ENCODE measurements at regions not wholly inside any gene's neighbourhood (a gene's known extent, or its start where the extent isn't known, plus 50 kb on each side); places are given as distances from the start of the nearest gene placed in this dataset.
"Not testable (repeated sequence)": the region's sequence is repeated elsewhere in the genome, so short reads cannot be mapped to it uniquely, and the experiment has no call there.

DNA sequence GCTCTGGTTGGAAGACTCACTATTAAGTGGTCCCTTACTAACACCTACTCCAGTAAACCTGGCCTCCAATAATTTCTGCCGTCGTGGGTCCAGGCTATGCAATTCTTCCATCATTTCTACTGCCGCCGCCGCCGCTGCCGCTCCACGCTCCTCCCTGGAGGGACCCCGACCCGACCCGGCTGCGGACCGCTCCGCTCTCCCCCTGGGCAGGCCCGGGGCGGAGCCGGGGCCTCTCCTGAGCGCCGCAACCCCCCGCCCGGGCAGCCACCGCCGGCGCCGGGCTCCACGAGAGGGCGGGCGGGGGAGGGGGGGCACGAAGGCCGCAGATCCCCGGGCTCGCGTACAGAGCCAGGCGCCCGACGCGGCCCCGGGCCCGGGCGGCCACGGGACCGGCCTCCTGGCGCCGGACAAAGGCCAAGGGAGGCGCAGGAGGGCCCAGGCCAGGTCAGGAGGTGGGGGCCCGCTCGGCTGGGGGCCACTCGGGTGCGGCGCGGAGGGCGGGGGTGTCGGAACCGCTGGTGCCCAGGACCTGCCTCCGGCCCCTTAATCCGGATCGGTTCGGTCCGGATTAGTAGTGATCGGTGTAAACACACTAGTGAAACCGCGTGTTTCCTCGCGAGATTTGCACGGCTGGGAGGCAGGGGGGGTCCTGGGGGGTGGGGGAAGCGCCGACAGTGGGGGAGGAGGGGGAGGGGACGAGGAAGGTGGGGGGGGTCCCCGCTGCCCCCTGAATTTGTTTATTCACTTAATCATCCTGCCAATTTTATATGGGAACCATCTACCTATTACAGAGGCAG lies 215.1 kb upstream of the CCL2 start:
- not testable (repeated sequence) for DNase-seq

DNA sequence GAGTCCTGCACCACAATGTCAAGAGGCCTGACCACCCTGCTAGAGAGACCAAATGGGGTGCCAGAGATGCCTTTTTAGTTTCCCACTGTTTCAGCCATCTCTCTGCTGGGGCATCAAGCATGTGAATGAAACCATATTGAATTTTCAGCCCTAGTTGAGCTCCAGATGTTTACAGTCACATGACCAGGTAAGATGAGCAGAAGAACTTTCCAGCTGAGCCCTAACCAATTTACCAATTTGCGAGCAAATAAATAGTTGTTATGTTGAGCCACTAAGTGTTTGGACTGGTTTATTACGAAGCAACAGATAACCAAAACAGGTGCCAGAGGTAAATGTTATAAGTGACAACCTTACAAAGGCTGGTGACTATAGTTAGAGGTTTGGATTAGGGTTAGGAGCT lies 209.1 kb upstream of the CCL2 start:
- no peak for DNase-seq

DNA sequence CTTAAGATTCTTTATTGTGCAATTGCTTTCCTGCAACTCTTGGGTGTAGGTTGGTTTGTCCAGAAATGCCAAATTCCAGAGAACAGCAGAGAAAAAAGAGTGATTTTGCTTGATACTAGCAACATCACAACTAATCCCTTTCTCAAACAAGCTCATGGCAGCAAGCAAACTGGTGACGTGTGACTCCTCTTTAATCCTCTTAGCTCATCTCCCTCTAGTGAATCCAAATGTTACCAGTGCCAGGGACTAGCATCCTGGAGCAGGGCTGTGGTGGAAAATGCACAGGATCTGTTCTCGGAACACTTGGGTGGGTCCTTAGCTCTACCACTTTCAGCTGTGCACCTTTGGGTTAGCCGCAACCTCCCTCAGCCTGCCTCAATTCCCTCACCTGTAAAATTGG lies 204.0 kb upstream of the CCL2 start:
- no peak for DNase-seq

DNA sequence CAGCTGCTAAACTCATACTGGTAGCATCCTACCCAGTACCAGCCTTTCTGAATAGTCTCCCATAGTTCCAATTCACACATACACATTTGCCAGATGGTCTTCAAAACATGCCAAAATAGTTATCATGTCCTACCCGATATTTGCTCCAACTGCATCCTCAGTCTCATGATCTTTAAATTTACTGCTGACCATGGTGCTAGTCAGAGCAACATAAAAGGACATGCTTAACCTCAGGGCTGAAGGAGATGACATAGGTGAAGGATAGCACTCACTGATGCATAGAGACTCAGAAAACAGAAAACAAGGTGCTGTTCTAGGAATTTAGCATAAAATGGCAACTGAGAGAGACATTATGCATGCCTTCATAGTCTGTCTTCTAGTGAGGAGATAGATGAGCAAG lies 200.6 kb upstream of the CCL2 start:
- DNase-seq = no peak

DNA sequence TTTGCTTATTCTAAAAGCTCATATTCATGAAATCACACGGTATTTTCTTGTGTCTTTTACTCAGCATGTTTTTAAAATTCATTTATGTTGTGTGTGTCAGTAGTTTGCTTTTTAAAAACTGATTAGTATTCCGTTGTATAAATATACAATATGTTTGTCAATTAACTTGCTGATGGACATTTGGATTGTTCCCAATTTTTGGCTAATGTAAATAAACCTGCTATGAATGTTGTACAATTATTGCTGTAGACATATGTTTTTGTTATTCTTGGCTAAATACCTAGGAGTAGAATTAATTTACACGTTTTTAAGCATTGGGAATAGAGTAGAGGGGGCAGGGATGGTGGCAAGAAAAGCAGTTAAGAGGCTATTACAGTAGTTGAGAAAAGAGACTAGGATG lies 199.5 kb upstream of the CCL2 start:
- DNase-seq = no peak

DNA sequence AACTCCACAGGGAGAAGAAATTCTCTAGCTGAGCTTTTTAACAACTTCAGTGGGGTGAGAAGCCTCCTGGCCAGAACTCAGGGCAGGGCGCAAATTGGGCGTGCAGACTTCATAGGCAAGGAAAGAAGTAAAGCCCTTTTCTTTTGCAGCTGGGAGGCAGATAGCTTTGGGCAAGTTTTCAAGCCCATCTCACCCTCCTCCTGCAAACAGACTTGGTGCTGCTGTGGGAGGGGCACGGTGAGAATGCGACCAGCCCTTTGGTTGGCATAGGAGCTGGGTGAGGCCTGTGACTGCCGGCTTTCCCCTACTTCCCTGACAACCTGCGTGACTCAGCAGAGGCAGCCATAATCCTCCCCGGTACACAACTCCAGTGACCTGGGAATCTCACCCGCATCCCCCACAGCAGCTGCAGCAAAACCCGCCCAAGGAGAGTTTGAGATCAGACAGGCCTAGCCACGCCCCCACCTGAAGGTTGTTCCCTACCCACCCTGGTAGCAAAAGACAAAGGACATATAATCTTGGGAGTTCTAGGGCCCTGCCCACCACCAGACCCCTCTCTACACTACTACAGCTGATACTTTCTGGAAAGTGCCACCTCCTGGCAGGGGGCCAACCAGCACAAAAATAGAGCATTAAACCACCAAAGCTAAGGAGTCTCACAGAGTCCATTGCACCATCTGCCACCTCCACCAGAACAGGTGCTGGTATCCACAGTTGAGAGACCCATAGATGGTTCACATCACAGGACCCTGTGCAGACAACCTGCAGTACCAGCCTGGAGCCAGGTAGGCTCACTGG lies 195.5 kb upstream of the CCL2 start:
- DNase-seq = no peak

DNA sequence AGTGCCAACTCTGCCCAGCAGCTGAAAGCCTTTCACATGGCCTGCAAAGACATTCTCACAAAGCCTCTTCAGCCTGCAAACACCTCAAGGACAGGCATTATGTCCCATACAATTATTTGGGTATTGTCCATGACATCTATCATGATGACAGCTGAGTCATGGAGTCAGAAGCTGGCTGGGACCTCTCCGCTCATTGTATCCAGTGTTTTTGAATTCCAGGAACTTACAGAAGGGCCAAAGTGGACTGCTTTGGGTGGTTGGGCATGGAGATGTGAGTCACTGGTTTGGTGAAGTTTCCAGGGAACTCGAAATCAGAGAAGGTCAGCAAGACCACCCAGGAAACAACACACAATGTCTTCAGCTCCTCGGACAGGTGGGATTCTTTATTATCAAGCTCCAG lies 188.6 kb upstream of the CCL2 start:
- DNase-seq = no peak

DNA sequence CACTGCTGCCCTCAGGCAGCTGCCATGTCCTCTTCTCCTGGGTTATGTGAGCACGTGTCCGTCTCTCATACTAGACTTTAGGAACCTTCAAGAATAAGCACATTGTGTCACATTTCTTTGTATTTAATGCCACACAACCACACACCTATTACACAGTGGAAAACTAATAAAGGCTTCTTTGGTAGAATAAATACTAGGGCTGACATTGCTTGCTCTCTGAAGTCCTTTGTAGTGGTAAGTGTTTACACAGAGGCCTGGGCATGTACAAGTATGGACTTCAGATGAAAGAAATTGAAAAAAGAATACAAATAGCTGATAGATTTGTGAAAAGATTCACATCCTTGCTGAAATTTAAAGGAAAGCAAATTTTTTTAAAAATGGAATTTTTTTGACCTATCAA lies 188.1 kb upstream of the CCL2 start:
- no peak for DNase-seq

DNA sequence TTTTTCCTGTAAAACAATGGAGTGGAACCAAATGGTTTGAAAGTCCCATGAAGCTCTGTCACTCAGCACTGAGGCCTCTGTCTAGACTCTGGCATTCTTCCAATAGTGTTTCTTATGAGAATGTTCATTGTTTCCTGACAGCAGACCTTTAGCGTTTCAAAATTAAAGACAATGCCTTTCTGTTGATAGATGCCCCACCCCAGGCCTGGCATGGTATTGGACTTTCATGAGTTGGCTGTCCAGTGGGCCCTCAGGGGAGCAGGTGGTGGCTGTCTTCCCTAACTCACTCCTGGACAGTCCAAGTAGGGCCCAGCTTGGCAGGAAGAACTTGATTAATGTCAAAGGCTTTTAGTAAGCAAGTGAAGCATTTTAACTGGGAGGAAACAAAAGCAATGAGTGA lies 186.5 kb upstream of the CCL2 start:
- DNase-seq = no peak

DNA sequence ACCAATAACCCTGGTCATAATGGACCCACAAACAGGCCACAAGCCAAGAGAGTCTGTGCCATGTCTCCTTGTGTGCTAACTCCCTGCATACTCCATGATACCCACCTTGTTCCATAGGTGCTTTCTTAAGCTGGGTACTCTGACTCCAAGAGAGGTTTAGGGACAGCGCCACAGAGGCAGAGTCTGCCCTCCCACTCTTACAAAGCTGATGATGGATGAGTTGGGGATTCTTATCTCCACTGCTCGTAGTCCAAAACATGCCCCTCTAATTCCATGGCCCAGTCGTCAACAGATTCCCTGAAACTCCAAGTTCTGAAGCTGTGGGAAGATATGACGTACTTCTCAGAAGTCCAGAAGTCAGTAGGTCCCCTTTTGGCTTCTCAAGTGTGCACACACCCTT lies 184.4 kb upstream of the CCL2 start:
- DNase-seq = no peak

DNA sequence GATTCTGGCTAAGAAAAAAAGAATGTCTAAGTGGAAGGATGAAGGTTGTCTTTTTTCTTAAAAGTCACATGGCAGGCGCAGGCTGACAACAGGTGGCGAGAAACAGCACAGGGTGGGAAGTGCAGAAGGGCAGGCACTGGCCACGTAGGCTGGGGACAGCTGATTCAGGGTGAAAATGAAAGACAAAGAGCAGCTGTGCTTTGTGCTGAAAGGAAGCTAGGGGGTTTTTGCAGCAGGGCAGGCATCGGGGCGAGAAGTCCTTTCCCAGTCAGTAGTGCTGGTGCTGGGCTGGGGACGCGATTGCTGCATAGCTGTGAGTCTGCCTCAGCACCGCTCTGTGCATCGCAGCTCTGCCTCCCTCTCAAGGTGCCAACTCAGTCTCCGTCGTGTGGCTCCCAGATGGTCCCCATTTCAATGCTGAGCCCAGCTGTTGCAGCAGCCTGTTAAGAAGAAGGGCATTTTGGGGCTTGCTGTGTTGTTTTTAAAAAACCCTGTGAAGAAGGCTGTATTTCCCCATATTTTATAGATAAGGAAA lies 183.1 kb upstream of the CCL2 start:
- no peak for DNase-seq

DNA sequence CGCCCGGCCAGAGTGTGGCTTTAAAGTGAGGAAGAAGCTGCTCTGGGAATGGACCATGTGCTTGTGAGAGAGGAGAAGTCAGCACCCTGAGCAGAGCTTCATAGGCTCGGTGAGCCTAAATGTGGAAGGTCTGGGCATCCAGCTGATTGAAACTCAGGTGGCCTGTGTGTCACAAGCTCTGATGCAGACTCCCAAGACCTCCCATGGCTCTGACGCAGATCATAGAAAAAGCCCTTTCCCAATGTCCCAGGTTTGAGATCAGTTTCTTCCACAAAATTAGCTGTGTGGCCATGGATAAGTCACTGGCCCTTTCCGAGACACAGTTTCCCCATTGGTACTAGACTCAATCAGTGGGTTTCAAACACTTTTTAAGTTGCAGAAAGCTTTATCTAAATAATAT lies 180.0 kb upstream of the CCL2 start:
- no peak for DNase-seq

DNA sequence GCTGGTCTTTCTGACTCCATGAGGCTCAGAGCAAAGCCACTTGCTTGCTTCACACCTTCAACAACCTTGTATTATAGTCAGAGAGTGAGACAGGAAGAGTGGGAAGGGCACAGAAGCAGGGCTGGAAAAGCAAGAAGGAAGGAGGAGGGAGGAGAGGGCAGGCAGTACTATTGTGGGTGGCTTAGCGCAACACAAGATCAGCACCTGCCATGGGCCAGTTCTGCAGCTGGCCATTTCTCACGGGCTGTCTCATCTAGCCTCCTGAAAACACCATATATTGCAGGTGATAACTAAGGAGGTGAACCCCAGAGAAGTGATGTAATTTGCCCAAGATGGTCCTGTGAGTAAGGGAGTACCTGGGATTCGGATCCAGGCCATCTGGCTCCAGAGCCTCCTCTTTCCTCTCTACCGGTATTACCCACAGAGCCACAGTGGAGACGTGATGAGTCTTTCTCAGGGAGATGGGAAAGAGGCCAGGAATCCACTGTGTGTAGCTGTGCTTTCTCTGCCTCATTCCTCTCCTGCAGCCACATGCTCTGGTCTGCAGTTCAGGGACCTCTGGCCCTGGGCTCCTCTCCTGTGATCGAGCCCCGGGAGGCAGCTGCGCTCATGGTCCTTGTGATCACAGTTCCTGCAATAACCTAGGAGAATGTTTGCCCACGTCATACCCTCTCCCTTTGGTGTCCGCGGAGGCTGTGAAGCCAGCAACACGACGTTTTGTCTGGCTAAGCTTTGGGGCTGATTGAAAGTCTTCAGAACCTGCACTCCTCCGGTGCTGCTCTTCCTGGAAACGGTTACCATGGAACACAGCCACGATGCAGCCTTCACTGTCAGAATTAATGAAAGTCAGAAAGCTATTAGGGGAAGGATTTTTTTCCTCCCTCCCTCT lies 178.1 kb upstream of the CCL2 start:
- DNase-seq = no peak

DNA sequence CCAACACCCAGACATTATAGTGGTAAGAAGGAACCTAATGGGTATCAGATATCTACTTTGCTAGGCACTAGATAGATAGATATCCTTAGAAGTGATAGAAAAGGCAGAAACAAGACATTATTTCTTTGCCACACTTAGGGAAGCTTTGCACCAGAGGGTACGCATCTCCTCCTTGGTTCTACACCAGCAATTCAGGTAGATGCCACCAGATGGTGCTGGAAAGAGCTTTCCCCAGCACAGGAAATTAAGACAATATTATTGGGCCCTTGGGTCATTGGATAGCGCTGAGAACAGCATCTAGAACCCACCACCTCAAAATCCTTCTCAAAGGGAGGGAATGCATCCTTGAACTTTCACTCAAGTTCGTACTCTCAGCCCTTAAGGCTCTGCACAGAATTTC lies 173.8 kb upstream of the CCL2 start:
- peak; percentile 3 for DNase-seq

DNA sequence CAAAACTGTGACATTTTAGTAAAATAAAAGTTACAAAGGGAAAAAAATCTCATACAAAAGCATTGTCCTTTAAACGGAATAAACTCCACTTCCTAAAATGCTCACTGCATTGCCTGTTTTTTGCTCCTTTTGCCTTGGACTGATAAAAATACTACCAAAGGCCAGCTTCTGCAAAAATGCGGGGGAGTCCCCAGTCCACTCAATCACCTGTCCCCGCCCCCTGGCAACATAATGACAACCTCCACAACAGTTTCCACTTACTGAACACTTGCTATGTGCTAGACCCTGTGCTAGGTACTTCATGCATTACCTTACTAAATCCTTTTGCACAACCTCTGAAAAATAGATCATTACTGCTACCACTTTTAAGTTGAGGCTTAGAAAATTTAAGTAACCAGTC lies 172.7 kb upstream of the CCL2 start:
- DNase-seq = no peak

DNA sequence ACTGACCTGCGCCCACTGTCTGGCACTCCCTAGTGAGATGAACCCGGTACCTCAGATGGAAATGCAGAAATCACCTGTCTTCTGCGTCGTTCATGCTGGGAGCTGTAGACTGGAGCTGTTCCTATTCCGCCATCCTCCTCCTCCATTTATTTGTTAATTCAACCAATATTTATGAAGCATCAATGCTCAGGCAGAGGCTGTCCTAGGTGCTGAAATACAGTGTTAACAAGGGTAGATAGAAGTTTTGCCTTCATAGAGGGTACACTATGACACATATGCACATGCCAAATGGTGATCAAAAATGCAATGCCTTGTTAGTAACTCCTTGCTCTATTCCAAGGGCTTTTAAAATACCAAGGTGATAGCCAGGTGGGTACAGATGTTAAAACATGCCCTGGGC lies 166.0 kb upstream of the CCL2 start:
- not testable (repeated sequence) for DNase-seq

DNA sequence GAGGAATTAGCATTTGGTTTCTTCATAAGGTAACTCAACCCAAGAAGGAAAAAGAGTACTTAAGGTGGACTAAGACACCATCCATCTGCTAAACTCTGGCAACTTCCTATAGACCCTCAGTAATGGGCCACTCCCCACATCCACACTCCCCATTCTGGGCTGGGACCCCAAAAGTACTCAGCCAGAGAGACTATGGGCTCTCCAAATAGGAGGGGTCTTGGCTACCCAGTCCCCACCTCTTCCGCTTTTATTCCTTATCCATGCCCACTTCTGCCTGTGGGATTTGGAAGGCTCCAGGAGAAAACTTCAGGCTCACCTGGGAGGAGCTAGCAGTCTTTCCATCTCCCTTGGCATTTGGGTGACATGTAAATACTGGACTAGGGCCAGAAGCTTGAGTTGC lies 164.5 kb upstream of the CCL2 start:
- no peak for DNase-seq

DNA sequence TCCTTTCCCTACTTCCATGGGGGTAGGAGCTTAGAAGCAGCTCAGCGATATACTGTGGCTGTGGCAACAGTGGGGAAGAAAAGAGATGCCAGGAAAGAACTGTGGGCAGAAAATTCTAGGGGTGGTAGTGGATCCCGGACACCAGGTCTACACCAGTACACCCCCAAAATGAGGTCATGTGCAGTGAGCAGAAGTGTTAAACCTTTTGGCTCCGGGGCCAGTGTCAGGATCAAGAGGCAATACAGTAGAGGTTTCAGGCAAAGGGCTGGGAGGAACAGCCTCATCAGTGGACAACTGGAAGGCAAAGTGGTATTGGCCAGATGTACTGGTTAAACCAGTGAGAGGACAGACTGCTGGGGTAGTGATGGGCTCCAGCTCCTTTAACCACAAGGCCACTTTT lies 163.1 kb upstream of the CCL2 start:
- DNase-seq = no peak

DNA sequence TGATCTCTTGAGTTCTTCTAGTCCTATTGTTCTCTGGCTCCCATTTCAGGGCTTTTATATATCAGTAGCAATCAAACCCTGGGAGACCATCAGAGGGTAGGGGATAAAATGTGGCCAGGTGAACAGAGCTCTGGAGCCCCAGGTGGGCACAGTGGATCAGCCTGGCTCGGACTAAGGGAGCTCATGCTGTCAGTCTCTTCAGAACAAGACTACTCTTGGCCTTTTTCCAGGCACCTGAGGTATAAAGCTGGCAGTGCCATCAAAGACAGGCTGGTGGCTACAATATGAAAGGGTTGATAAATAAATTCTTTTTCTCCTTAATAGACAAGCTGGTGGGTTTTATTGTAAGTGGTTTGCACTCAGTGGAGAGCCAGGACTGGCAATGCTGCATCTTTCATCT lies 160.0 kb upstream of the CCL2 start:
- no peak for DNase-seq

DNA sequence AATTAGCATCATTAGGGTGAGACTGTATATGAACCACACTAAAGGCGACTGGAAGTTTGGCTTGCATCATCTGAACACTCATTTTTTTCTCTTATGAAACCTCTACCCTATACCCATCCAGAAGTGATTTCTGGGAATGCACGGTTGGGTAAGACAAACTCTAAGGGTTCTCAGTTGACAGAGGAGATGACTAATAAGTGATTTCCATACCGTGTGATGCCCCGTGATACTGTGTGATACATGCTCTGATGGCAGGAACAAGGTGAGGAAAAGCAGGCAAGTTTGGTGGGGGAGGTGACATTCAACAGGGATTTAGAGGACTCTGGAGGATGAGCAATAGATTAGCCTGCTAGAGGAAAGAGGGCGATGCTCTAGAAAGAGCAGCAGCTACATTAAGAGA lies 156.4 kb upstream of the CCL2 start:
- no peak for DNase-seq

DNA sequence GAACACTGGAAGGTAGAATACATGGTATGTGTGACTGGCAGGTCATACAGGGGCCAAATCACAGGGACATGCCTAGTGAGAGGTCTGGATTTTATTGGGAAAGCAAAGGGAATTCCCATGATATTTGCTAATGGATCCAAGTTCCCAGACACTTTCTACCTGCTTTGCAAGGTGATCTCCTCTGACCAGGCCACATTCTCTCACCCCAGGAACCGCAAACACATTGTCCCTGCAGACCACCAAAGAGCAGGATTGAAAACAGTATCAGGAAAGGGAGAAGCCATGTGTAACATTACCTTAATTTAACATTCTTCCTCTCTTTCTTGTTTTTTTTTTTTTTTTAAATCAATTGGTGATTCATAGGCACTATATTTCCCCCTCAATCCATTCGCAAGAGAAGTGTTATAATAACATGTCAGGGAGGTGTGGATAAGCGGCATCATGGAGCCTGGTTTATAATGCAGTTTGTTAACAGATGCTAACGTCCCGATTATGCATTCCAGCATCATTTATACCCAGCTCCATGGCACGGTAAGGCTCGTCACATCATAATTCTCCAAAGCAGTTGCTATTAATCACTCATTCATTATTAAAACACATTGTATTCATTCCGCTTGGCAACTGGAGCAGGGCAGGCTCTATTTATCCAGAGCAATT lies 155.1 kb upstream of the CCL2 start:
- no peak for DNase-seq

DNA sequence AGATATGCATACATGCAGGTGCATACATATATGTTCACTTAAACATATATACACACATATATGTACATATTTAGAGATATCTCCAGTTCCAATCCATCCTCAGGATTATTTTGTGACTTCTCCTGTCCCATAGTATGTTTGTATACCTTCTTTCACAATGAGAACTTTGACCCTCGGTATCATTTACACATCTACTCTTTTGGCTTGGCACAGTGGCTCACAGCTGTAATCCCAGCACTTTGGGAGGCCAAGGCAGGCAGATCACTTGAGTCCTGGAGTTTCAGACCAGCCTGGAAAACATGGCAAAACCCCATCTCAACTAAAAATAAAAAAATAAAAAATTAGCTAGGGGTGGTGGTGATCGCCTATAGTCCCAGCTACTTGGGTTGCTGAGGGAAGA lies 148.1 kb upstream of the CCL2 start:
- DNase-seq = no peak

DNA sequence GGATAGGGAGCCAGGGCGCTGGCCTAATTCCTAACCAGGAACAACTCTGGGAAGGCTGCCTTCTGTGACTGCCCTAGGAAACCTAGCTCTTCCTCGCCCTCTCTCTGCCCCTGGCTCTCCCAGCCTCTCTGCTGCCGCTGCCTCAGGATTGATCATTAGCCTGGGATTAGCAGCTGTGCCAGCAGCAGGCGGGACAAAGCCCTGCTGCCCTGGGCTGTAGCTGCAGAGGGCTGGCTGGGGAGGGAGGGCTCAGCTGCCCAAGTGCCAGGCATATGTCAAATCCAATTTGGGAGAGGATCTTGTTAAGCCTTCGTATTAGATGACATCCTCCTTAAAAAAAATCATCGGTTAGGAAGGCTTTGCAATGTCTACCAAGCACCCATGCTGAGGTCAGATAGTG lies 144.8 kb upstream of the CCL2 start:
- DNase-seq = no peak
